Right forelimb (tissue), 1 donor: ENCODE measurements at regions not wholly inside any gene's neighbourhood (a gene's known extent, or its start where the extent isn't known, plus 50 kb on each side); places are given as distances from the start of the nearest gene placed in this dataset.
"Not testable (repeated sequence)": the region's sequence is repeated elsewhere in the genome, so short reads cannot be mapped to it uniquely, and the experiment has no call there.

ENCODE experiments used
- DNase-seq: peaks from one replicate; pipeline ENCODE4 v3.0.0-alpha.2; 2018

DNA sequence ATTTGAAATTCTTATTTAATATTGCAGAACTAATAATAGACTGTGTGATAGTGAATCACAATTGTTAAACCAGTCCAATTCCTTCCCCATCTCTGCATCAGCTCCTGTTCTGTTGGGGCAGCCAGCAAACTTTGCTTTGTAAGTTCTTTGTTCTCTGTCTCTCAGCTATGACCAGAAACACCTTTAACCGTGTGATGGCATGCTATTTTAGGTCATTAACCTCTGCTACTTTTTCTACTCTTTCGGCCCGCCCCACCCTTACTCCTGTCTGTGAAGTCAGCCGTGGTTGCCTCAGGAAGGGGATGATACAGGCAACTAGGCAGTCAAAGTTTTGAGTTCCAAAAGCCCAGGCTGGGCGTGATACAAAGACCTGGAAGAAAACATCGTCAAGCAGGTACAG, 51.3 kb upstream of the EGFL6 start:
- no peak for DNase-seq

GRCh38 chrX:13515211-13515930, 54.0 kb upstream of the EGFL6 start:
- no peak for DNase-seq

DNA sequence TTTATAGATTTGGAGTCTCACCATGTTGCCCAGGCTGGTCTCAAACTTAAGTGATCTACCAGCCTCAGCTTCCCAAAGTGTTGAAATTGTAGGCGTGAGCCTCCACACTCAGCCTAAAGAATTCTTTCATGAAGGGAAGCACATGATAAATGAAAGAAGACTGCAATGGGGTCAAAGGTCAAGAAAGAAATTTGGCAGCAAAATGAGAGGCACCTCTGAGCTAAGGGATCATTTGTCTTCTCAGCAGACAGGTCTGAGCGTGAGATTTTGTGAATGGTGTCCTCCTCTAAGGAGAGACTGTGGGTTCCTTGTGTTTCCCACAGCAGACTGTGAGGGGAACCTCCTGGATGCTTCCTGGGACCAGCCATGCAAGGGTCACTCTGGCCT, 57.5 kb upstream of the EGFL6 start:
- DNase-seq, result no peak

DNA sequence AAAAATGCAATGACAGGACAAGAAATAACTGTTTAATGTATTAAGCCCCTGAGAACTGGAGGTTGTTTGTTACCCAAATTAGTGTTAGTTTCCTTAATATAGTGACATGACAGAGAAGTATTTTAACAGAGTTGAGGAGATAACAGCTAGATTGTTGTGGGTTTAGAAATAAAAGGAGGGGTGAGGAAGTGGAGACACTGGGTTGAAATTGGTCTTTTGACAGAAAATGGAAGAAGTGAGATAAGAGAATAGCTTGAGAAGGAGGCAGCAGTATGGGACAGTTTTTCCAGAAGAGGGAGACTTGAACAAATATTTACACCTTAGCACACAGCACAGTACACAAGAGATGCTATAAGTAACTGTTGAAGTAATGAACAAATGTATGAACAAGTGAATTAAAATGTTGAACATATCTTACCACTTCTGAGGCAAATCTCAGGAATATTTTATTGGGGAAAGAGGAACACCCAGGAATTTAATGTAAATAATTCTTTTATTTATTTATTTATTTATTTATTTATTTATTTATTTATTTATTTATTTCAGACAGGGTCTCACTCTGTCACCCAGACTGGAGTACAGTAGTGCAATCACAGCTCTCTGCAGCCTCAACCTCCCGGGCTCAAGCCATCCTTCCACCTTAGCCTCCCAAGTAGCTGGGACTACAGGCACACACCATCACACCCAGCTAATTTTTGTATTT, 58.0 kb upstream of the EGFL6 start:
- no peak for DNase-seq

DNA sequence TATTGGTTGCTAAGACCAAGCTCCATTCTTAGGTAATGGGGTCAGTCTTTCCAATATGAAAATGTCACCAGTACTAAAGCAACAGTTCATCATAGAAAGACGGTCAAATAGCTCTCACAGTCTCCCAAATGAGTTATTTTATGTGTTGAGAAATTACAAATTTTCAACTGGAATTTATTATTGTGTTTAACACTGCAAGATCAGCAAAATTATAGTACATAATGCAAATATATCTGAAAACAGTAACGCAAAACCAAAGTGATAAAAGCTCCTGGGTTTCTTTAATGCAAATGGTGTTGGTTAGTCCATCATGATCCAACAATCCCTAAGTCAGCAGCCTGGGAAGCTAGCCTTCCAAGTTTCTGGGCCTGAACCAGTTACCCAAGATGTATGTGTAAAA, 61.5 kb upstream of the EGFL6 start:
- no peak for DNase-seq

DNA sequence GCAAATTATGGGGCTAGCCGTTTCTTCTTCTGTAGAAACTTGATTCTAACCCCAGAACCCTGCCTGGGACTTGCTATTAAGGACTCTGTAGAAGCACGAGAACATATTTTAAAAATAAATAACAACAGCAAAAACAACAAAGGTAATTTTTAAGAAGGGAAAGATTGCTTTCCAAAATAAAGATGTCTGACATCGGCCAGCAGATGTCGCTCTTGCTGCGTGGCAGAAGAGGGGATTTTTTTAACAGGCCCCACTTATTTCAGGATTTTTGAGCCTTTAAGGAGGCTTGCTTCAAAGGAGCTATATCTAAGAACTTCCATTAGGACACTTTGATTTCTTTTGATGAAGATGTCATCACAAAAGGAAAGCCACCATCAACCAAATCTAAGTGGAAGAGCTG, 62.8 kb upstream of the EGFL6 start:
- no peak for DNase-seq

DNA sequence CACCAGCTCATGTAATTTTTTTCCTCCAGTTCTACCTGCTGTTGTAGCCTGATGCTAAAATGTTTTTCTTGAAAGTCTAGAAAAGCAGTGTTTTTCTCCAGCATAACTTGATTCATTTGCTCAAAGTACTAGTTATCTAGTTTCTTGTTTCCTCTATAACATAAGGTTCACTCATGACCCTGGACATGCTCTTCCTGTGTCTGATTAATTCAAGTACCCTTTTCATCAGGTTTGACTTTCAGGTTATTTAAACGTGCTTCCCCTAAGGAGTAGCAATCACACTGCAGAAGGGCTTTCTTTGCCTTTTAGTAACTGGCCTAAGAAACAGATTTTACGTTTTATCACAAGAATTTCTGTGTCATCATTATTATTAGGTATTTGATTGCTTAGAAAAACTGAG, 66.8 kb upstream of the EGFL6 start:
- DNase-seq, result no peak

- DNase-seq, result no peak
Observed at GRCh38 chrX:13499736-13500135, 69.7 kb upstream of the EGFL6 start.

DNA sequence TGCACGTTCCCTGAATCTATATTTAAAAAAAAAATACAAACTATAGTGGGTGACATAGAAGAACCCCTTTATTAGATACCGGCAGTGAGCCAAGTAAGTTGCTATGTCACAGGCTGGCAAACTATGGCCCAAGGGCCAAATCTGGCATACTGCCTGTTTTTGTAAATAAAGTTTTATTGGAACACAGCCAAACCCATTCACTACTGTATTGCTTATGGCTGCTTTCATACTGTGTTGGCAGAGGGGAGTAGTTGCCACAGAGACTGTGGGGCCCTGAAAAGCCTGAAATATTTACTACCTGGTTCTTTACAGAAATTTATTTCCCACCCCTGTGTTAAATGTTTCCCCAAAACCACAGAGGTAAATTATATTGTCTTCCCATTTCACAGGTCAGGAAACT, 71.2 kb upstream of the EGFL6 start:
- DNase-seq, result no peak

DNA sequence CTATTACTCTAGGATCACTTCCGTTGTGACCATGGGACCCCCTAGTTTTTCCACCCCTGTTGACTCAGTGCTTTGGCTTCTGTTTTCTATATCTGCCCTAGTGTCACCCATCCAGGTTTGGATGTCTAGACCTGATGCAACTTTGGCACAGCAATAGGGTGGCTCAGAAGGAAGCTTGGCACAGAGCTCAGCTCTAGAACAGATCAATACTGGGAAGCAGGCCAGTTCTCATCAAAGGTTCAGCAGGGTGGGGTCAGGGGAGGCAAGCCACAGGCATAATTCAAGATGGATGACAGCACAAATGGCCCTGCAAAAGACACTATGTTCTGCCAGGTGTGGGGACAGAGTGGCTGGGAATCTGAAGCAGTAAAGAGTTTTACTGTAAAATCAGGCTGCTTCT, 74.2 kb upstream of the EGFL6 start:
- DNase-seq, result no peak

- no peak for DNase-seq
Observed at GRCh38 chrX:13494562-13494961, 74.8 kb upstream of the EGFL6 start.

GRCh38 chrX:13493659-13494058, 75.7 kb upstream of the EGFL6 start:
- DNase-seq, result no peak

DNA sequence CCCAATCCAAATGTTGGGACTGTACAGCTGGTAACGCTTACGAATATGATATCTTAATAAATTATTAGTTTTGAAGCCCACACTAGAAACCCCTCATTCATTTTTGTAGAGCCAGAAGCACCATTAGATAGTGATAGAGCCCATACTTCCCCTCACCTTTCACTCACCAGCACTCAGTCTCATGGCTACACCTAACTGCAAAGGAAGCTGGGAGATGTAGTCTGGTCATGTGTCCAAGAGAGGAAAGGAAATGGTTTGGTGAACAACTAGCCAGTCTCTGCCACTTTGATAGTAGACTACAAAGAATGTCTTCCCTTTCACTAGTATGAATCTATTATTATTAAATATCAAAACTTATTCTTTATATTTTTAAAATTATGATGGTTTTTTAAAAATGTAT, 77.1 kb upstream of the EGFL6 start:
- DNase-seq, result no peak

- DNase-seq, result no peak
Observed at GRCh38 chrX:13491061-13491460, 78.3 kb upstream of the EGFL6 start.

- no peak for DNase-seq
Observed at GRCh38 chrX:13489454-13489853, 79.9 kb upstream of the EGFL6 start.

DNA sequence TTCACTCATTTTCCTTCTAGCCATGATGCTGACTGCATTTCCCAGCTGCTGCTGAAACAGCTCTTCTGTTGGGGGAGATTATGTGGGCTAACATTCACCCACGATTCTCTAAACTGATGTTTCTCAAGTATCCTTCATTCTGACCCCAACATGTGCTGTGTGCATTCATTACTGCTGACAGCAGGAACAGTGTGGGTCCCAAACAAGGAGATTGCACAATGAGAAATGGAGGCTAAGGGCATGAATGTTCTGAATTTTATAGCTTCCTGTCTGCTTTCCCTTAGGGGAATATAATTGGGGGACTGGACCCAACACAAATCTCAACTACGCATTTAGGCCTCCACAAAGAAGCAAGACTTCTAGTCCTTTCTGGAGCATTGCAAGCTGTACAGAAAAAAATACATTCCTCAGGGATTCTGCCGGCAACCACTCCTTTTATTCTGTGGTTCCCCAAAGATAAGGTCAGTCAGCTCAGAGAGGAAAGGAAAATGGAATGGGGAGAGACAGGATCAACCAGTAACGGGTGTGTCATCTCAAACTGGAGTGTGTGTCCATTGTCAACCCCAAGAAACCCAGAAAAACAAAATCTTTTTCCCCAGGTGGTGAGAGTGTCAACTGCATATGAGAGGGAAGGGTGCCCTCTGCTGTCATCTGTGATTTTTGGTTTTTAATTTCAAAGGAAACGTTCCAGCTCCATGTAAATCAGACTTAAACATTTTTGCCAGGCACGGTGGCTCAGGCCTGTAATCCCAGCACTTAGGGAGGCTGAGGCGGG, 81.5 kb upstream of the EGFL6 start:
- no peak for DNase-seq

DNA sequence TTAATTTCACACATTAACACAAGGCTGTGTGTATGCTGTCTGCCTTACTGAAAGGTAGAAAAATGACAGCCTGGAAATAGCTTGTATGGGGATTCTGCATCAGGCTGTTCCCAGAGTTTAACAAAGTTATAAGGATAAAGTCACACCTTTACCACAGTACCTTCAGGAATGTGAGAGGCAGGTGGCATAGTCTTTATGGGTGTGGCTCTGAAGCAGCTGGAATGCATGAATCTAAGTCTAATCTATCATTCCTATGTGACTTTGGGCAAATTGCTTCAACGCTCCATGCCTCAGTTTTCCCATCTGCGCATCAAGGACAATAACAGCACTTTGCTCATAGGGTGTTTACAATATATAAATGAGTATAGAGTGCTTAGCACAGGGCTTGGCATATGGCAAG, 84.2 kb upstream of the EGFL6 start:
- DNase-seq, result no peak

- DNase-seq, result no peak
Observed at GRCh38 chrX:13483773-13484172, 85.6 kb upstream of the EGFL6 start.

- no peak for DNase-seq
Observed at GRCh38 chrX:13482746-13483541, 86.5 kb upstream of the EGFL6 start.

DNA sequence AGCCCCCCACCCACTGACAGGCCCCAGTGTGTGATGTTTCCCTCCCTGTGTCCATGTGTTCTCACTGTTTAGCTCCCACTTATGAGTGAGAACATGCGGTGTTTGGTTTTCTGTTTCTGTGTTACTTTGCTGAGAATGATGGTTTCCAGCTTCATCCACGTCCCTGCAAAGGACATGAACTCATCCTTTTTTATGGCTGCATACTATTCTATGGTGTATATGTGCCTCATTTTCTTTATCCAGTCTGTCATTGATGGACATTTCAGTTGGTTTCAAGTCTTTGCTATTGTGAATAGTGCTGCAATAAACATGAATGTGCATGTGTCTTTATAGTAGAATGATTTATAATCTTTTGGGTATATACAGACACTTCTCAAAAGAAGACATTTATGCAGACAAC, 88.6 kb upstream of the EGFL6 start:
- not testable (repeated sequence) for DNase-seq

DNA sequence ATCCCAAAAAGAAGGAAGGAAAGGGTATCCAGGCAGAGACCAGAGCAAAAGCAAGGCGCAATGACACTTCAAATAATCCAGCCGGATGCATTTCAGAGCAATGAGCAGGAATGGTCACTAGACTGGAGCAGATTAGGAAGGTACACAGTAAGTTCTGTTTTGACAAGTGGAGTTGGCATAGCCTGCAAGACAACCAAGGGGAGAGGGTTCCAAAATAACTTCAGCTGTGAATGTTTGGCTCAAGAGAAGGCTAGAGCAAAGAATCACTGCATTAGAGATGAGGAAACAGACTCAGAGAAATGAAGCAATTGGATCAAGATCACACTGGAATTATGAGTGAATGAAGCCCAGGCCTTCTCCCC, 90.0 kb upstream of the EGFL6 start:
- no peak for DNase-seq

DNA sequence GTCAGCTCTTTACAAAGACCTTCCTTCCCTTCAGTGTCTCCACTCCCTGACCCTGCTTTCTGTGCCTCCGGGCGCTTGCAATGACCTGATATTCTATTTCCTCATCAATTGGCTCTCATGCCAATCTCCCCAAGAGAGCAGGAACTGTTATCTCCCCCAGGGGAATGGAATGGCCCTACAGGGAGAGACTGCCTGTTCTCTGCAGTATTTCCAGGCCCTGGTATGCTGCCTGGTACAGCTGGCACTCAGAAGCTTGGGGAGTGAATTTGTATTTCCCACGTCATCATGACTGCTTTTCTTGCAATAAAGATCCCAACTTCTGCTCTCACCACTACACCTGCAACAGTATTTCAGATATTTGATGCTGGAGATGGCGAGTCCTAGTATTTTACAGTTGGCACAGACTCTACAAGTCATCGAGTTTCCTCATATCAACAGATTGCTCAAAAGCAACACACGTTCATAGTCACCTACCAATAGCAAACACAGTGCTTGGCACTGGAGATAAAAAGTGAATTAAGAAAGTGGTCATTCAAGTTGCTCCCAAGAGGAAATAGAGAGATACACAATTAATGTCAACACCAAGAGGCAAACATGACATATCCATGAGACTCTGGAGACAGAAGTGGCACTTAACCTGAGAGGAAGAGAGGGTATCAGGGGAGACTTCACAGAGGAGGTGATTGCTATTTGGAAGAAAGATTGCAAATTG, 90.5 kb upstream of the EGFL6 start:
- no peak for DNase-seq

DNA sequence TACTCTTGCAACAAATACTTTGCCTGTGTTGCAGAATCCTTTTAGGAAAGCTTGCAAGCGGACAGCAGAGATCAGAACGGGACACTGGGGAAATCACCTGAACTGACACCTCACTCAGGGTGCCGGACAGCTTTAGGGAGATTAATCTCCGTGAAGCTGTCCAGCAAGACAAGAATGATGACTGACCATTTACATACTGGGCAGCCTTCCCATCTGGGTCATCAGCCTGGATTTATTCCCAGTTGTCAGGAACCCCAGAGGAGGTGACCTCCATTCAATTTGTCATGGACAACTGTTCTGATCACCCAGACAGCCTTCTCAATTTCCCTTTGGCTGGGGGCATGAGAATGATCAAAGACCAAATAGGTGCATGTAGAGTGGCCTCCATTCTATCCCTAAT, 93.0 kb upstream of the EGFL6 start:
- DNase-seq, result no peak
